HG03558 (cell line): ENCODE measurements at regions not wholly inside any gene's neighbourhood (a gene's known extent, or its start where the extent isn't known, plus 50 kb on each side); places are given as distances from the start of the nearest gene placed in this dataset.

Experiments
- ATAC-seq: cut with Tn5 transposase; IDR thresholded peaks from one replicate; pipeline ENCODE4 v1.9.1; 2021; ENCODE audit warnings: moderate number of reproducible peaks; ENCODE audit not compliant: unreplicated experiment; ENCODE audit errors: extremely low read depth

DNA sequence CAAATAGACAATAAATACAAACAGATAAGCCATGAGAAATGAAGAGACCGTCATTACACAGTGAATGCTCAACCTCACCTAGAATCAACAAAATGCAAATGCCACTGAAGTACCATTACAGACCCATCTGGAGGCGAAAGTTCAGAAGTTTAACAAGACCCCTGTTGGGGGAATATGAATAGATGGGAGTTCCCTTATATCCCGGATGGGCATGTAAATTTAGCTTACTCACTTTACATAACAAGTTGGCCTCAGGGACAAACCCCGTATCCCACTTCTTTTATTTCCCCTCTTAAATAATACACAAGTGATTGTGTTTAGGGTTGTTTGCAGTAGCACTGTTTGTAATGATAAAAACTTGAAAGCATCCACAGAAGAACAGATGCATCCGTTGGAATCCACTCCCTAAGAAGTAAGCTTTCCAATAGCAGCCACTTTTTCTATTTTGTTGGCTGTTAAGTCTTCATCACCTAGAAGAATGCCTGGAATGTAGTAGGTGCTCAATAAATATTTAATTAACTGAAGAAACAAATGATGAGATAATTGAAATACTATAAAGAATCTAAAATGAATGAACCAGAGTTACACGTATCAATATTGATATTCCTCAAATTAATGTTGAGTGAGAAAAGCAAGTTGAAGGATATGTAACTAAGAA is 1076.3 kb upstream of the TENM3 start:
- ATAC-seq, result no peak

DNA sequence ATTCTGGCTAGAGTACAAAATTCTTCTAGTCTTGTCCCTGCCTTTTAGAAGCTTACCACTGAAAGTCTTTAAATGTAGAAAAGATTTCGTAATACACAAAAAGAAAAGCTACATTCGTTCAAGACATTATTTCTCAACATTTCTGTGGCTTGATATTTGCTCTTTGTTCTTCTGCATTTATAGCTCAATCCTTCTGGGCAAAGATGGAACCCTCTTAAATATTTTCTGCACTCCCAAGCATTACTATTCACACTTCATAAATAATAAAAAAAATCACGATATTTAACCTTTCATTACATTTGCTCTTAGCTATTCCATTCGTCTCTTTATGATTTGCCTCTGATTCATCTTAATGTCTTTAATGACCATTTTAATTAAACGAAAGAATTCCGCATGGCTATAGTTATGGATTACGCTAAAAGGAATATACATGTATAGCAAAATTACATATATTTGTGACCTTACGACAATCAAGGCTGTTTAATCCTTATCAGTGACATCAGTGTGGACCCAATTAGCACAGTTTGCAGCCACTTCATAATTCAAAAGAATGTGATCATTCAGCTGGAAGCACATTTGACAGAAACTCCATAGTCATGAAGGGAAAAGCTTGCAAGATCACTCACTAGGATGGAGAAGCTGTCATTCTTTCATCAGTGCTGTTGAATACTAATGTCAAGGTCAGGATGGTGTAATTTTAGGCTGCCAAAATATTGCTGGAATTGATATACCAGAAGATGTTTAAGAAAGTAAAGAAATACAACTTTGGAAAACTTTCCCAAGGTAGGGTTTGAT is 1075.0 kb upstream of the TENM3 start:
- ATAC-seq, result no peak

DNA sequence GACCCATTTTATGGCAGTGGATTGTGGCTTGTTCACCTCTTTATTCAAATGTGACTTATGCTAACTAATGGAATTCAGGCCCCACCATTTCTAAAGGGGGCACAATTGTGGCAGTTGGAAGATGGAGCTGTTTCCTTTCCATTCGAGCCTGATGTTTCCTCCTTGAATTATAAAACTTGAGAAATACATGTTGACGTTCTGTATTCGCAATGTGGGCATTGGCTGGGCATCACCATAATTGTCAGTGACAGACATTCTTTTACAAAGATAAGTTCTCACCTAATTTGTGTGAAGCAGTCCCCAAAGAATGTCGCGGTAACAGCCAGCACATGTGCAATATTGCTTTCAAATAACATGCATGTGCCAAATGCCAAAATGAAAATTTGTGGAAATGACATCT is 1070.2 kb upstream of the TENM3 start:
- no peak for ATAC-seq

GRCh38 chr4:181176306-181176705 is 1066.9 kb upstream of the TENM3 start:
- ATAC-seq, result no peak

GRCh38 chr4:181181331-181181730 is 1061.9 kb upstream of the TENM3 start:
- ATAC-seq, result no peak

DNA sequence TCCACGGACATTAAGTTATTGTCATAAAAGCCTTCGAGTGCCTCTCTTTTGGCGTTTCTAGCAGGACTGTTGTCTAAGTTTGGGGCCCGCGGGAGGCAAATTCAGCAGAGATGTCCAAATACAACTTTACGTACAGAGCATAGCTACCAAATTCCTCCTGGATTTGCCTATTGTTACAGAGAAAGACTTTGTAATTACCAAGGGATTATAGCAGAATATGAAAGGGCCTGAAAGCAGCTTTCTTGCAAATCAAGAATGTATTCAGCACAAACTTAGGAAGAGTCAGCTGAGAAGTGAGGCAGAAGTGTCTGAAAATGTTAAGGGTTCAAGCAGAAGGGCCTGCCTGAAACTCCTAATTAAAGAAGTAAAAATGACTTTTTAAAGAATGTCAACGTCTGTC is 1053.5 kb upstream of the TENM3 start:
- no peak for ATAC-seq

GRCh38 chr4:181193131-181193930 is 1049.9 kb upstream of the TENM3 start:
- no peak for ATAC-seq

- no peak for ATAC-seq
These were observed 1049.1 kb upstream of the TENM3 start for GRCh38 chr4:181194096-181194495.

GRCh38 chr4:181200076-181200475 is 1043.1 kb upstream of the TENM3 start:
- ATAC-seq, result no peak

GRCh38 chr4:181202240-181202639 is 1041.0 kb upstream of the TENM3 start:
- ATAC-seq, result no peak

DNA sequence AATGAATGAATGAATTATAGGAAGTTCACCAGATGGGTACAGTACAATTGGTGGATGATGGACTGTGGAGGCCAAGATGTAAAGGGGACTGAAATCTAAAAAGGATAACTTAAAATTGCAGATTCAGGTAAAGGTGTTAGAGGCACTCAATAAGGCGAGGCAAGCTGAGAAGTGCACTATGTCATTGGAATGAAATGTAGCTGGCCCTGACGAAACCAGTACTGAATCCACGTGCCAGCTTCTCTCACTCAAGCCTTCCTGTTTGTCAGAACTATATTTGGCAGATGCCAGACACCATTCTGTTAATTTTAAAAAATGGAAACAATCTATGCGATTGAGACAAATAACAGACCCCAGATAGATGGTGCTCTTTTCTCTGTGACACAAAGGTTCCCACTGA is 1039.1 kb upstream of the TENM3 start:
- ATAC-seq, result no peak

GRCh38 chr4:181213551-181213950 is 1029.7 kb upstream of the TENM3 start:
- no peak for ATAC-seq

- ATAC-seq, result no peak
These were observed 1026.7 kb upstream of the TENM3 start for GRCh38 chr4:181216501-181216900.

- no peak for ATAC-seq
These were observed 1023.3 kb upstream of the TENM3 start for GRCh38 chr4:181219783-181220416.

GRCh38 chr4:181224852-181225251 is 1018.4 kb upstream of the TENM3 start:
- no peak for ATAC-seq

DNA sequence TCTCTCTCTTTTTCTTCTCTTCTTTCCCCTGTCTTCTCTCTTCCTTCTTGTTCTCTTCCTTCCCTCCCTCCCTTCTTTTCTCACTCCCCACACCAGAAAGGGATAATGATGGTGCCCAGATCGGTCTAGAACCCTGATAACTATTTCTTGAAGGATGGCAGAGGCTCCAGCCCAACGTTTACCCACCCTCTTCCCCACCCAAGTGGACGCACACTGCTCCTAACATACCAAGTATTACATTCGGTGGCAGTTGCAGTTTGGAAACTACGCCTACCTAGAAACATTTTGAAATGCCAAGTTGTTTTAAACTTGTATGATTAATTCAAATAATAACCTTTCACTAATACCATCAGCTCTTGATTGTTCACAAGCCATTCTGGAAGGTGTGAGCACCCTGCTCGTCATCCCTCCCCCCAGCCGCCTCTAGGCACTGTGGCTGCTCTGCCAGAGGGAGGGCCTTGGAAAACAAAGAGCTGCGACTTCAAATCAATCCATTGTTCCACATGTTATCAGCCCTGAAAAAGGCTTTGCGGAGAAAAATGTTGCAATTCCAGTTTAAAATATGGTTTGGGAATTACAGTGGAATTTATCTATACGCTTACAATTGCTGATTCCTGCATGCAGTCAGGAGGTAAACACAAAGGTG is 1017.5 kb upstream of the TENM3 start:
- ATAC-seq, result no peak

- ATAC-seq, result no peak
These were observed 1008.1 kb upstream of the TENM3 start for GRCh38 chr4:181234951-181235680.

DNA sequence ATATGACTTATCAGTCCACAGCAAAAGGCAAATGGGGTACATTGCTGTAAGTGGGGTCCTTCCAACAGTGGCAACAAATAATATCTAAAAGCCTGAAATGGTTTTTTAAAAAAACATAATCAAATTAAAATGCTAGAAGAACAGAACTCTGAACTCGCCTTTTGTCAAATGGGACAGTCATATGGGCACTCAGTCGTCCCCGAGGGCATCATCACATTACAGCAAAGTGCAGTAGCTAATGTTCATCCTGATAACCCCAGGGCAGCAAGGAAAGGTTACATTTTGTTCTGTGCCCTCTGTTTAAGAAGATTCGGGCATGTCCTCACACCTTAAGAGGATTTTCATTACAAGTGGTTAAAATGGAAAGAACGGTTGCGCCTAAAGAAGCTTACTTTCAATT is 997.9 kb upstream of the TENM3 start:
- ATAC-seq, result no peak

DNA sequence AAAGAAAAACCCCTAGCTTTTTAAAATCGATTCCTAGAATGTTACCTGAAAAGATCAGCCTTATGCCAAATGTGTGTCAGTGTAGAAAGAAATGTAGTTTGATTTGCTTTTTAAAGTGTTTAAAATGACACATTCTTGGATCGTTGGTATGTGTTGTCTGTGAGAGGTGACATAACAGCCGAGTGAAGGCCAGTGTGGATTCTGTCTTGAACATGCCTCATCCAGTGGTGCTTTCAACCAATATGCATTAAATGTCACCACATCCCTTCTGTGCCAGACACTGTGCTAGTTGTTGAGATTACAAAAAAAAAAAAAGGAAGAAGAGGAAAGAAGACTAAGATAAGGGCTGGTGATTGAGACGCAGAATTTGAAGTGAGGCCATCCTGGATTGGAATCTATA is 994.2 kb upstream of the TENM3 start:
- no peak for ATAC-seq

DNA sequence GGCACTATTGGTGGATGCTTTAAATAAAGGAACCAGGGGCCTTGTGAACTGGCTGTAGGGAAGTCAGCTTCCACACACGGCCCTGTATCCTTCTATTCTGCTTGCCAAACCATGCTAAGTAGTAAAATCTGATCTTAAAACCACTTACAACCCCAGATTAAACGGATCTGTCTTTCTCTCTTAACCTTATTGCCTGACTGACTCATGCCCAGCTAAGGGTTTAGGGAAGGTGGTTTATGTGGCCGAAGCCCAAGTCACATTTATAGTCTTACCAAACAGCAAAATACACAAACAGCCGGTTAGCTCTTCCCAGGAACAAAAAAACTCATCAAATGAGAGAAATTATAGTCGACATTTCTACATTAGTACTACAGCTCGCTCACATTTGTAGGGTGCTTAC is 988.4 kb upstream of the TENM3 start:
- ATAC-seq, result no peak
